HEK293T (cell line): ENCODE measurements at regions not wholly inside any gene's neighbourhood (a gene's known extent, or its start where the extent isn't known, plus 50 kb on each side); places are given as distances from the start of the nearest gene placed in this dataset.

Source experiments
- ARNT ChIP-seq: fragments of 450-650 bp; IDR thresholded peaks from 2 replicates; pipeline ENCODE4 v1.6.1; 2017; ENCODE audit warnings: mild to moderate bottlenecking
- BHLHE40 ChIP-seq: fragments of 450-650 bp; IDR thresholded peaks from 2 replicates; pipeline ENCODE4 v1.6.1; 2016; ENCODE audit warnings: mild to moderate bottlenecking, moderate library complexity, borderline replicate concordance
- FOXA1 ChIP-seq: fragments of 450-650 bp; IDR thresholded peaks from 2 replicates; pipeline ENCODE4 v1.6.1; 2016; ENCODE audit warnings: mild to moderate bottlenecking
- FOXM1 ChIP-seq: fragments of 450-650 bp; IDR thresholded peaks from 2 replicates; pipeline ENCODE4 v1.6.1; 2017; ENCODE audit warnings: mild to moderate bottlenecking, borderline replicate concordance
- HDGF ChIP-seq: fragments of 450-650 bp; IDR thresholded peaks from 2 replicates; pipeline ENCODE4 v1.6.1; 2017; ENCODE audit warnings: antibody characterized with exemption, borderline replicate concordance
- L3MBTL2 ChIP-seq: fragments of 450-650 bp; conservative IDR thresholded peaks from 2 replicates; pipeline ENCODE4 v1.6.1; 2016; ENCODE audit warnings: mild to moderate bottlenecking

- TF ChIP-seq FOXM1: peak; percentile 14; the same call in 1 of the 2 replicates
- TF ChIP-seq FOXA1: no peak
- TF ChIP-seq BHLHE40: no peak
- TF ChIP-seq L3MBTL2: no peak
- peak; percentile 52; the same call in 1 of the 2 replicates for TF ChIP-seq ARNT
- TF ChIP-seq HDGF: no peak
These were observed 177.9 kb upstream of the ZNF184 start for GRCh38 chr6:27650620-27651370.
